ENCODE measurements at regions not wholly inside any gene's neighbourhood (a gene's known extent, or its start where the extent isn't known, plus 50 kb on each side); places are given as distances from the start of the nearest gene placed in this dataset.

GRCh38 chr1:90204023-90204590, 209.2 kb downstream of the ZNF326 start:
- TF ChIP-seq MTA3 (CRISPR knock-in tag; IDR thresholded peaks at IDR 0.05) (no peak), ZFX (CRISPR knock-in tag; IDR thresholded peaks at IDR 0.05; ENCODE audit: low read depth) (no peak), TBP (CRISPR knock-in tag; IDR thresholded peaks at IDR 0.05) (no peak), EZH2 (conservative IDR thresholded peaks at IDR 0.05; ENCODE audit: low read depth, low read length) (no peak), YY1 (IDR thresholded peaks at IDR 0.05; ENCODE audit: insufficient read depth, insufficient replicate concordance, low read depth, low read length) (no peak), ZBTB42 (CRISPR knock-in tag; IDR thresholded peaks at IDR 0.05) (no peak), BRF2 (CRISPR knock-in tag; IDR thresholded peaks at IDR 0.05) (no peak), NFRKB (IDR thresholded peaks at IDR 0.05) (no peak), FOXM1 (CRISPR knock-in tag; IDR thresholded peaks at IDR 0.05) (no peak), MAX (IDR thresholded peaks at IDR 0.05) (no peak), MTF1 (CRISPR knock-in tag; IDR thresholded peaks at IDR 0.05) (no peak), ATF2 (CRISPR knock-in tag; IDR thresholded peaks at IDR 0.05) (no peak), NFIC (IDR thresholded peaks at IDR 0.05; ENCODE audit: low read length) (no peak), KDM2A (CRISPR knock-in tag; IDR thresholded peaks at IDR 0.05; ENCODE audit: borderline replicate concordance, low read depth) (no peak)

Data from HepG2 (cell line).